ENCODE measurements at regions not wholly inside any gene's neighbourhood (a gene's known extent, or its start where the extent isn't known, plus 50 kb on each side); places are given as distances from the start of the nearest gene placed in this dataset.

DNA sequence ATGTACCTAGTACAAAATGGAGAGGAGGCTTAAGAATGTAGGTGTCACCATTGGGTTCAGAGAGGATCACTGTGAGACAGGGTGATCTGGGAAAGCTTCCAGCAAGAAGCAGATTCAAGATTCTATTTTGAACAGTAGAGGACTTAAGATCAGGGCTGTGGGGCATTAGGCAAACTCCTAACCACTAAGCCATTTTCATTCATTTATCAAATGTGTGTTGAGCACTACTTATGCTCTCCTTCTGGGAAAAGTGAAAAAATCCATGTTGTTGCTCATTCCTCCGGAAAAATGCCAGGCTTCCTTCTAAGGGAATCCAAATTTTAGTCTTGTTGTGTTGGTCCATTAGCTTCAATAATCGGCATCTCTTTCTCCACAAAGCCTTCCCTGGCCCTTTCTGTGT is 163.4 kb downstream of the NUAK1 start:
- TF ChIP-seq CREB1 (IDR thresholded peaks at IDR 0.05; ENCODE audit: low read depth), result no peak
- no peak for TF ChIP-seq TAF1 (IDR thresholded peaks at IDR 0.05; ENCODE audit: low read depth)
- TF ChIP-seq EP300 (IDR thresholded peaks at IDR 0.05; ENCODE audit: borderline replicate concordance), result no peak
- TF ChIP-seq, protein P1, sequence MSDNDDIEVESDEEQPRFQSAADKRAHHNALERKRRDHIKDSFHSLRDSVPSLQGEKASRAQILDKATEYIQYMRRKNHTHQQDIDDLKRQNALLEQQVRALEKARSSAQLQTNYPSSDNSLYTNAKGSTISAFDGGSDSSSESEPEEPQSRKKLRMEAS (IDR thresholded peaks at IDR 0.05), result no peak
- TF ChIP-seq, protein P2, sequence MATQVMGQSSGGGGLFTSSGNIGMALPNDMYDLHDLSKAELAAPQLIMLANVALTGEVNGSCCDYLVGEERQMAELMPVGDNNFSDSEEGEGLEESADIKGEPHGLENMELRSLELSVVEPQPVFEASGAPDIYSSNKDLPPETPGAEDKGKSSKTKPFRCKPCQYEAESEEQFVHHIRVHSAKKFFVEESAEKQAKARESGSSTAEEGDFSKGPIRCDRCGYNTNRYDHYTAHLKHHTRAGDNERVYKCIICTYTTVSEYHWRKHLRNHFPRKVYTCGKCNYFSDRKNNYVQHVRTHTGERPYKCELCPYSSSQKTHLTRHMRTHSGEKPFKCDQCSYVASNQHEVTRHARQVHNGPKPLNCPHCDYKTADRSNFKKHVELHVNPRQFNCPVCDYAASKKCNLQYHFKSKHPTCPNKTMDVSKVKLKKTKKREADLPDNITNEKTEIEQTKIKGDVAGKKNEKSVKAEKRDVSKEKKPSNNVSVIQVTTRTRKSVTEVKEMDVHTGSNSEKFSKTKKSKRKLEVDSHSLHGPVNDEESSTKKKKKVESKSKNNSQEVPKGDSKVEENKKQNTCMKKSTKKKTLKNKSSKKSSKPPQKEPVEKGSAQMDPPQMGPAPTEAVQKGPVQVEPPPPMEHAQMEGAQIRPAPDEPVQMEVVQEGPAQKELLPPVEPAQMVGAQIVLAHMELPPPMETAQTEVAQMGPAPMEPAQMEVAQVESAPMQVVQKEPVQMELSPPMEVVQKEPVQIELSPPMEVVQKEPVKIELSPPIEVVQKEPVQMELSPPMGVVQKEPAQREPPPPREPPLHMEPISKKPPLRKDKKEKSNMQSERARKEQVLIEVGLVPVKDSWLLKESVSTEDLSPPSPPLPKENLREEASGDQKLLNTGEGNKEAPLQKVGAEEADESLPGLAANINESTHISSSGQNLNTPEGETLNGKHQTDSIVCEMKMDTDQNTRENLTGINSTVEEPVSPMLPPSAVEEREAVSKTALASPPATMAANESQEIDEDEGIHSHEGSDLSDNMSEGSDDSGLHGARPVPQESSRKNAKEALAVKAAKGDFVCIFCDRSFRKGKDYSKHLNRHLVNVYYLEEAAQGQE (IDR thresholded peaks at IDR 0.05; ENCODE audit: low read depth), result no peak
